ENCODE measurements at regions not wholly inside any gene's neighbourhood (a gene's known extent, or its start where the extent isn't known, plus 50 kb on each side); places are given as distances from the start of the nearest gene placed in this dataset.

DNA sequence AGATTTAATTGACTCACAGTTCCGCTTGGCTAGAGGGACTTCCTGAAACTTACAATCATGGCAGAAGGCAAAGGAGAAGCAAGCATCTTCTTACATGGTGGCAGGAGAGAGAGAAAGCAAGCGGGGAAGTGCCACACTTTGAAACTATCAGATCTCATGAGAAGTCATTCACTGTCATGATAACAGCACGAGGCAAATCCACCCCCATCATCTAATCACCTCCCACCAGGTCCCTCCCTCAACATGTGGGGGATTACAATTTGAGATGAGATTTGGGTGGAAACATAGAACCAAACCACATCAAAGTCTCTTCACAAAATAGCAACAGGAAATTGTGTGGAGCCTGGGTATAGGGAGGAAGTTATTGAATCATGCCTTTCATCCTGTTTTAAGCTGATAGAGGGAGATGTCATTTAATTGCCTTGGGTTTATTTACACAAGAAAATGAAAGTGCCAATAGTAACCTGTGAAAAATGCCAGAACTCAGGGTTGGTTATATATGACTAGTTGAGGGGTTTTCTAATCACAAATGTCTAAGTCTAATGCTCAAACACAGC, 624.8 kb upstream of the LMCD1 start:
- Histone ChIP-seq H3K36me3 (ENCODE audit: control insufficient read depth in 2 of 3, insufficient read depth in 3 of 3, low read length in 3 of 3) (no peaks in the 10 kb centered on the region), H3K9me3 (ENCODE audit: control insufficient read depth in 2 of 3, insufficient read depth in 1 of 3, low read length in 3 of 3) (no peaks in the 10 kb centered on the region), H3K27ac (ENCODE audit: low read depth in 2 of 2, low read length in 2 of 2) (no peak overlapping the region), H3K9ac (ENCODE audit: low read length in 3 of 3) (no peak overlapping the region), H3K4me3 (ENCODE audit: low read length in 3 of 3) (no peak overlapping the region), H3K4me1 (ENCODE audit: control insufficient read depth in 2 of 3, insufficient read depth in 2 of 3, low read depth in 1 of 3, low read length in 3 of 3) (no peaks in the 10 kb centered on the region), H3K27me3 (ENCODE audit: control insufficient read depth, insufficient read depth, low read length) (no peaks in the 10 kb centered on the region)
- FAIRE-seq (no peak), DNase-seq (peak in 3 of 5 donors; percentile 15 to 39 (median 34))
- intact Hi-C loops (cut with DNase I): no loop called here
- TF ChIP-seq, protein P1, sequence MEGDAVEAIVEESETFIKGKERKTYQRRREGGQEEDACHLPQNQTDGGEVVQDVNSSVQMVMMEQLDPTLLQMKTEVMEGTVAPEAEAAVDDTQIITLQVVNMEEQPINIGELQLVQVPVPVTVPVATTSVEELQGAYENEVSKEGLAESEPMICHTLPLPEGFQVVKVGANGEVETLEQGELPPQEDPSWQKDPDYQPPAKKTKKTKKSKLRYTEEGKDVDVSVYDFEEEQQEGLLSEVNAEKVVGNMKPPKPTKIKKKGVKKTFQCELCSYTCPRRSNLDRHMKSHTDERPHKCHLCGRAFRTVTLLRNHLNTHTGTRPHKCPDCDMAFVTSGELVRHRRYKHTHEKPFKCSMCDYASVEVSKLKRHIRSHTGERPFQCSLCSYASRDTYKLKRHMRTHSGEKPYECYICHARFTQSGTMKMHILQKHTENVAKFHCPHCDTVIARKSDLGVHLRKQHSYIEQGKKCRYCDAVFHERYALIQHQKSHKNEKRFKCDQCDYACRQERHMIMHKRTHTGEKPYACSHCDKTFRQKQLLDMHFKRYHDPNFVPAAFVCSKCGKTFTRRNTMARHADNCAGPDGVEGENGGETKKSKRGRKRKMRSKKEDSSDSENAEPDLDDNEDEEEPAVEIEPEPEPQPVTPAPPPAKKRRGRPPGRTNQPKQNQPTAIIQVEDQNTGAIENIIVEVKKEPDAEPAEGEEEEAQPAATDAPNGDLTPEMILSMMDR (IDR thresholded peaks at IDR 0.05; ENCODE audit: borderline replicate concordance, extremely low read depth, insufficient read depth): no peak

DNA sequence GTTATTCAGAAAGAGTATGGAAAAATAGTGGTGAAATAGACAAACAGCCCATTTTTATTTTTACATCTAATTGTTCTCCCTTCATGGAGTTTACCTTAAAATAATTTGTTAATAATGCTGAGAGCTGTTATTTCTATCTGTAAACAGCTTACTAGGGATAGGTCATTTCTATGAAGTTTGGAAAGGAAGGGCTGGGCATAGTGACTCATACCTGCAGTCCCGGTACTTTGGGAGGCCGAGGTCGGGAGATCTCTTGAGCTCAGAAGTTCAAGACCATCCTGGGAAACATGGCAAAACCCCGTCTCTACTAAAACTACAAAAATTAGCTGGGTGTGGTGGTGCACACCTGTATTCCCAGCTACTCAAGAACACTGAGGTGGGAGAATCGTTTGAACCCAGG, 624.3 kb upstream of the LMCD1 start:
- H3K4me1 ChIP-seq (ENCODE audit: control insufficient read depth in 2 of 3, insufficient read depth in 2 of 3, low read depth in 1 of 3, low read length in 3 of 3): no peaks in the 10 kb centered on the region
- FAIRE-seq (no peak), DNase-seq (no peak)
- H3K9ac ChIP-seq (ENCODE audit: low read length in 3 of 3): no peak overlapping the region
- H3K9me3 ChIP-seq (ENCODE audit: control insufficient read depth in 2 of 3, insufficient read depth in 1 of 3, low read length in 3 of 3): no peaks in the 10 kb centered on the region
- intact Hi-C loops (cut with DNase I): no loop called here
- no peaks in the 10 kb centered on the region for H3K36me3 ChIP-seq (ENCODE audit: control insufficient read depth in 2 of 3, insufficient read depth in 3 of 3, low read length in 3 of 3)
- H3K27ac ChIP-seq (ENCODE audit: low read depth in 2 of 2, low read length in 2 of 2): no peak overlapping the region
- H3K4me3 ChIP-seq (ENCODE audit: low read length in 3 of 3): no peak overlapping the region
- H3K27me3 ChIP-seq (ENCODE audit: control insufficient read depth, insufficient read depth, low read length): no peaks in the 10 kb centered on the region
- TF ChIP-seq, protein P1 (IDR thresholded peaks at IDR 0.05; ENCODE audit: borderline replicate concordance, extremely low read depth, insufficient read depth): no peak

DNA sequence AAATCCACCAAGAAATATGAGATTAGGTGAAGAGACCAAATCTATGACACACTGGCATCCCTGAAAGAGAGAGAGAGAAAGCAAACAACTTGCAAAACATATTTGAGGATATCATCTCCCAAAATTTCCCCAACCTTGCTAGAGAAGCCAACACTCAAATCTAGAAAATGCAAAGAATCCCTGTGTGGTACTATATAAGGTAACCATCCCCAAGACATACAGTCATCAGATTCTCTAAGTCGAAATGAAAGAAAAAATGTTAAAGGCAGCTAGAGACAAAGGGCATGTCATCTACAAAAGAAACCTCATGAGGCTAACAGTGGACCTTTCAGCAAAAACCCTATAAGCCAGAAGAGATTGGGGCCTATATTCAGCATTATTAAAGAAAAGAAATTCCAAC, 622.1 kb upstream of the LMCD1 start:
- no peaks in the 10 kb centered on the region for H3K36me3 ChIP-seq (ENCODE audit: control insufficient read depth in 2 of 3, insufficient read depth in 3 of 3, low read length in 3 of 3)
- no peak for DNase-seq
- no peaks in the 10 kb centered on the region for H3K27me3 ChIP-seq (ENCODE audit: control insufficient read depth, insufficient read depth, low read length)
- H3K4me3 ChIP-seq (ENCODE audit: low read length in 3 of 3): no peak overlapping the region
- H3K9me3 ChIP-seq (ENCODE audit: control insufficient read depth in 2 of 3, insufficient read depth in 1 of 3, low read length in 3 of 3): no peaks in the 10 kb centered on the region
- H3K27ac ChIP-seq (ENCODE audit: low read depth in 2 of 2, low read length in 2 of 2): no peak overlapping the region
- H3K9ac ChIP-seq (ENCODE audit: low read length in 3 of 3): no peak overlapping the region
- TF ChIP-seq, protein P1 (IDR thresholded peaks at IDR 0.05; ENCODE audit: borderline replicate concordance, extremely low read depth, insufficient read depth): no peak
- no peak for FAIRE-seq
- intact Hi-C loops (cut with DNase I): no loop called here
- H3K4me1 ChIP-seq (ENCODE audit: control insufficient read depth in 2 of 3, insufficient read depth in 2 of 3, low read depth in 1 of 3, low read length in 3 of 3): no peaks in the 10 kb centered on the region

DNA sequence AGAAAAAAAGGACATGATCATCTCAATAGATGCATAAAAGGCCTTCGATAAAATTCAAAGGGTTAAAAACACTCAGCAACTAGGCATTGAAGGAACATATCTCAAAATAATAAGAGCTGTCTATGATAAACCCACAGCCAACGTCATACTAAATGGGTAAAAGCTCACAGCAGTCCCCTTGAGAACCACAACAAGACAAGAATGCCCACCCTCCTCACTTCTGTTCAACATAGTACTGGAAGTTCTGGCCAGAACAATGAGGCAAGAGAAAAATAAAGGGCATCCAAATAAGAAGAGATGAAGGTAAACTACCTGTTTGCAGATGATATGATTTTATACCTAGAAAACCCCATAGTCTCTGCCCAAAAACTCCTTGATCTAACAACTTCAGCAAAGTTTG, 619.7 kb upstream of the LMCD1 start:
- Histone ChIP-seq H3K4me1 (ENCODE audit: control insufficient read depth in 2 of 3, insufficient read depth in 2 of 3, low read depth in 1 of 3, low read length in 3 of 3) (no peaks in the 10 kb centered on the region), H3K27ac (ENCODE audit: low read depth in 2 of 2, low read length in 2 of 2) (no peak overlapping the region), H3K9me3 (ENCODE audit: control insufficient read depth in 2 of 3, insufficient read depth in 1 of 3, low read length in 3 of 3) (no peaks in the 10 kb centered on the region), H3K27me3 (ENCODE audit: control insufficient read depth, insufficient read depth, low read length) (no peaks in the 10 kb centered on the region), H3K36me3 (ENCODE audit: control insufficient read depth in 2 of 3, insufficient read depth in 3 of 3, low read length in 3 of 3) (no peaks in the 10 kb centered on the region), H3K9ac (ENCODE audit: low read length in 3 of 3) (no peak overlapping the region), H3K4me3 (ENCODE audit: low read length in 3 of 3) (no peak overlapping the region)
- FAIRE-seq (no peak), DNase-seq (no peak)
- TF ChIP-seq, protein P1 (IDR thresholded peaks at IDR 0.05; ENCODE audit: borderline replicate concordance, extremely low read depth, insufficient read depth): no peak
- intact Hi-C loops (cut with DNase I): no loop called here

Measured in kidney (tissue), 13 donors.